Retinal pigment epithelial cell (primary cell): ENCODE measurements at regions not wholly inside any gene's neighbourhood (a gene's known extent, or its start where the extent isn't known, plus 50 kb on each side); places are given as distances from the start of the nearest gene placed in this dataset.
"Not testable (repeated sequence)": the region's sequence is repeated elsewhere in the genome, so short reads cannot be mapped to it uniquely, and the experiment has no call there.

Experiments used
- DNase-seq: peaks from one replicate; pipeline ENCODE4 v3.0.0-alpha.2; 2010; ENCODE audit warnings: low read depth
- H3K4me3 ChIP-seq: 2 replicates; pipeline ENCODE4 v1.5.1; 2011; ENCODE audit warnings: mild to moderate bottlenecking, low read length, control low read depth, moderate library complexity
- CTCF ChIP-seq: conservative IDR thresholded peaks from 2 replicates; pipeline ENCODE4 v1.5.1; 2011; ENCODE audit warnings: low read depth, low read length, control low read depth, inconsistent platforms

- TF ChIP-seq CTCF: no peak
- H3K4me3 ChIP-seq: no peak overlapping the region
- no peak for DNase-seq
Measured at GRCh38 chr13:61215601-61216000, 200.0 kb downstream of the PCDH20 start.

DNA sequence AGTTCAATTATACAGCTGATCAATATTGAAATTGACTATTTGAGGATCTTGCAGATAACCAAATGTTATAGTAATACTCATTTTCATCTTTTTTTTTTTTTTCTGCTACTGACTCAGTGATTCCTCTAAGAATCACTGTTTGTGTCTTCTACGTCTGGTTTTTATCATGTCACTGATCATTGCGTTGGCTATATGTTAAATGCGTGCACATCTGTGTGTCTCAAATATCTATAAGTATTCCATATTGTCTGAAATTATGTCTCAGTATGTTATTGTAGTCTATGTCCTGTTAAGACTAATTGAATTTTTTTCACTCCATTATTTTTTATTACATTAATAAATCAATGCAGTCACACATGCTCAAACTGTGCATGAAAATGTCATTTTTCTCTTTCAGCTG is 200.5 kb downstream of the PCDH20 start:
- DNase-seq: no peak
- TF ChIP-seq CTCF: no peak
- no peak overlapping the region for H3K4me3 ChIP-seq

DNA sequence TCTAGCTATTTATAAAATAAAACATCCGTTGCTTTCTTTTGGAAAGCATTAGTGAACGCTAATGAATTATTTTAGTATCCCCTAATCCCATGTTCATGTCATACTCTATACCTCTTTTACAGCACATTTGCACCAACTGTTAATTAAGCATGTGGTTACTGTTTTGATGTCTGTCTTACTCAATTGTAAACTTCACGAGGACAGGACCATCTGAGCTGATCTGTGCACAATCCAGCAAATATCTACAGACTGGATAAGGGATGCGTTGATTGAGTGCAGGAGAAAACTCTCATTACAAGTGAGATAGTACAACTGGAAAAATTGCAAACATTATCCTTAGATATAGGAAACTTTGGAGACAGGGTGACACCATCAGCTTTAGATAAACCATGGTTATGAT is 201.1 kb downstream of the PCDH20 start:
- no peak overlapping the region for H3K4me3 ChIP-seq
- TF ChIP-seq CTCF: no peak
- no peak for DNase-seq

DNA sequence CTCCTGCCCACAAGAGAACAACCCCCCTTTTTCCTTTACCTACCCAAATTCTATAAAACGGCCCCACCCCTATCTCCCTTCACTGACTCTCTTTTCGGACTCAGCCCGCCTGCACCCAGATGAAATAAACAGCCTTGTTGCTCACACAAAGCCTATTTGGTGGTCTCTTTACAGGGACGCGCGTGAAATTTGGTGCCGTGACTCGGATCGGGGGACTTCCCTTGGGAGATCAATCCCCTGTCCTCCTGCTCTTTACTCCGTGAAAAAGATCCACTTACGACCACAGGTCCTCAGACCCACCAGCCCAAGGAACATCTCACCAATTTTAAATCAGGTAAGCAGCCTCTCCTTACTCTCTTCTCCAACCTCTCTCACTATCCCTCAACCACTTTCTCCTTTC is 209.8 kb downstream of the PCDH20 start:
- not testable (repeated sequence) for DNase-seq

GRCh38 chr13:61204025-61204424 is 211.6 kb downstream of the PCDH20 start:
- DNase-seq: no peak
- no peak for TF ChIP-seq CTCF
- H3K4me3 ChIP-seq: no peak overlapping the region

More for the DNA sequence above, 209.8 kb downstream of the PCDH20 start:
- H3K4me3 ChIP-seq: not testable (repeated sequence)

GRCh38 chr13:61202042-61202441 is 213.6 kb downstream of the PCDH20 start:
- DNase-seq: no peak
- no peak for TF ChIP-seq CTCF
- H3K4me3 ChIP-seq: no peak overlapping the region

- DNase-seq: no peak
- no peak for TF ChIP-seq CTCF
- H3K4me3 ChIP-seq: no peak overlapping the region
Measured at GRCh38 chr13:61192826-61193225, 222.8 kb downstream of the PCDH20 start.

GRCh38 chr13:61188057-61188456 is 227.6 kb downstream of the PCDH20 start:
- no peak for DNase-seq
- H3K4me3 ChIP-seq: no peak overlapping the region
- TF ChIP-seq CTCF: no peak
